Mucosa of descending colon (tissue), 3 donors: ENCODE measurements at regions not wholly inside any gene's neighbourhood (a gene's known extent, or its start where the extent isn't known, plus 50 kb on each side); places are given as distances from the start of the nearest gene placed in this dataset.

Experiments used
- ATAC-seq: fragments of 200-7000 bp; cut with Tn5 transposase; one replicate; pipeline ENCODE4 v1.9.1; 2020; ENCODE audit warnings: mild to moderate bottlenecking, moderate library complexity
- DNase-seq, 3 donors: peaks; one replicate each; pipeline ENCODE4 v3.0.0-alpha.2; 2020
- H3K36me3 ChIP-seq: fragments of 200-600 bp; one replicate; pipeline ENCODE4 v1.8.0; 2021; ENCODE audit warnings: low read depth, mild to moderate bottlenecking
- H3K4me1 ChIP-seq: fragments of 200-600 bp; one replicate; pipeline ENCODE4 v1.8.0; 2021; ENCODE audit warnings: low read depth, mild to moderate bottlenecking
- H3K4me3 ChIP-seq: fragments of 200-600 bp; one replicate; pipeline ENCODE4 v1.8.0; 2021; ENCODE audit warnings: mild to moderate bottlenecking
- H3K9me3 ChIP-seq: fragments of 200-600 bp; one replicate; pipeline ENCODE4 v1.8.0; 2021; ENCODE audit warnings: mild to moderate bottlenecking
- intact Hi-C, 2 donors: fragments of 100-400 bp; cut with DNase I in 1 of 2; cut with micrococcal nuclease in 1 of 2; formaldehyde crosslinking; loops; one replicate each; pipeline versions ENCODE4 v1.11.0 to v1.11.1; 2022; cut with DNase I, micrococcal nuclease
- TF ChIP-seq, protein P1 (sequence below): fragments of 200-600 bp; IDR thresholded peaks from one replicate; pipeline ENCODE4 v1.8.0; 2022; ENCODE audit warnings: antibody characterized with exemption, mild to moderate bottlenecking
- donor health status: DM: no; HTN: no; CAD: no; lungs with moderate emphysema.
- donor health status: DM: no; HTN: no; CAD: no.
- donor health status: DM: no; HTN: yes; CAD: no.

DNA sequence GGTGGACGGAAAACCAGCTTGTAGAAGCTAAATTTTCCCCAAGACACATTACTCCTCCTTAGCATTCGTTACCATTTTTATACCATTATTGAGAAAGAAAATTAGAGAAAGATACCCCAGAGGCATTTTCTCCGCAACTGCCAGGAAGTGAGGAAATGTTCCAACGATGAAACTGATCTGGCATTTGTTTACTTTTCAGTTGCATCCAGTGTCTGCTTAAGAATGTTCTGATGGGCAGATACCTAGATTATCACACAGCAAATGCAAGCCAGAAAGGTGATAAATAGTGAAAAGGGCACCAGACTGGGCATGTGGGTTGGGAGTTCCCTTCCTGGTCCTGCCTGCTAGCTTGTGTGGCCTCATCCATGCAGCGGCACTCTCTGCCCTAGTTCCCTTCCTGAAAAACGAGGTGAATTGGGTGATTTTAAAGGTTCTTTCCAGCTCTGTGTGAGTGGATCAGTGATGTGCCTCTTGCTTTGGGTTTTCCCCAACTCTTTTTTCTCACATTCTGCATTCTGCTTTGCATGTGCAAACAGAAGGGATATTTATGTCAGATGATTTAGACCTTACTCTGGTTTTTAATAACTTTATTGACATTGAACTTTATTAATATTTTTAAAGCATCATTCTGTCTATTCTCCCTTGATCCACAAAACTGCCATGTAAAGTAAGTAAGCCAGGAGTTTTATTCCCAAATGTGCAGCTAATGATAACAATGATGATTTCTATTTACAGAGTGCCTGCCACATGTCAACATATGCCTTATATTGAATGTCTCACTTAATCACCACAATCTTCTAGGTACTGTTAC lies 139.6 kb downstream of the INSIG2 start:
- ATAC-seq (no peak), DNase-seq (no peak)
- intact Hi-C loops, result no loop called here
- H3K4me3 ChIP-seq, result no peak overlapping the region
- H3K9me3 ChIP-seq, result no peaks in the 10 kb centered on the region
- TF ChIP-seq, protein P1, sequence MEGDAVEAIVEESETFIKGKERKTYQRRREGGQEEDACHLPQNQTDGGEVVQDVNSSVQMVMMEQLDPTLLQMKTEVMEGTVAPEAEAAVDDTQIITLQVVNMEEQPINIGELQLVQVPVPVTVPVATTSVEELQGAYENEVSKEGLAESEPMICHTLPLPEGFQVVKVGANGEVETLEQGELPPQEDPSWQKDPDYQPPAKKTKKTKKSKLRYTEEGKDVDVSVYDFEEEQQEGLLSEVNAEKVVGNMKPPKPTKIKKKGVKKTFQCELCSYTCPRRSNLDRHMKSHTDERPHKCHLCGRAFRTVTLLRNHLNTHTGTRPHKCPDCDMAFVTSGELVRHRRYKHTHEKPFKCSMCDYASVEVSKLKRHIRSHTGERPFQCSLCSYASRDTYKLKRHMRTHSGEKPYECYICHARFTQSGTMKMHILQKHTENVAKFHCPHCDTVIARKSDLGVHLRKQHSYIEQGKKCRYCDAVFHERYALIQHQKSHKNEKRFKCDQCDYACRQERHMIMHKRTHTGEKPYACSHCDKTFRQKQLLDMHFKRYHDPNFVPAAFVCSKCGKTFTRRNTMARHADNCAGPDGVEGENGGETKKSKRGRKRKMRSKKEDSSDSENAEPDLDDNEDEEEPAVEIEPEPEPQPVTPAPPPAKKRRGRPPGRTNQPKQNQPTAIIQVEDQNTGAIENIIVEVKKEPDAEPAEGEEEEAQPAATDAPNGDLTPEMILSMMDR, result no peak
- H3K4me1 ChIP-seq, result peaks cover 18% of the 10 kb centered on the region
- H3K36me3 ChIP-seq, result no peaks in the 10 kb centered on the region

DNA sequence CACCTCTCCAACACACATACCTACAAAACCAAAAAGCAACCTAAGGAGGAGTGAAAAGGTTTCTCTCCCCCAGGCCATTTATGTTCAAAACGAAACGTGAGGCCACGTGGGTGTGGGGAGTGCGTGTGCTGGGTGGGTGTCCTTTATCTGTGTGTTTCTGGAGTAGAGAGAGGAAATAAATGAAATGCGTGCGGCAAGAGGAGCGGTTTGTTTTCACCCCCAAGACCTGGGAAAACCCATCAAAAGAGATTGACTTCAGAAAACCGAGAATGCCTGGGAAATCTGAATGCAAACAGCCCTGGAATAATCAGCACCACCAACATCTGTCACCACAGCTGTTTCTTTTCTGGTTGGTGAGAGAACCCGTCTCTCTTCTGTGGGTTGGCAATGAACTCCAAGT lies 137.4 kb downstream of the INSIG2 start:
- intact Hi-C loops, result no loop called here
- TF ChIP-seq, protein P1, result no peak
- peaks cover 18% of the 10 kb centered on the region for H3K4me1 ChIP-seq
- no peak for DNase-seq
- H3K9me3 ChIP-seq, result no peaks in the 10 kb centered on the region
- no peak overlapping the region for H3K4me3 ChIP-seq
- H3K36me3 ChIP-seq, result no peaks in the 10 kb centered on the region
- no peak for ATAC-seq

DNA sequence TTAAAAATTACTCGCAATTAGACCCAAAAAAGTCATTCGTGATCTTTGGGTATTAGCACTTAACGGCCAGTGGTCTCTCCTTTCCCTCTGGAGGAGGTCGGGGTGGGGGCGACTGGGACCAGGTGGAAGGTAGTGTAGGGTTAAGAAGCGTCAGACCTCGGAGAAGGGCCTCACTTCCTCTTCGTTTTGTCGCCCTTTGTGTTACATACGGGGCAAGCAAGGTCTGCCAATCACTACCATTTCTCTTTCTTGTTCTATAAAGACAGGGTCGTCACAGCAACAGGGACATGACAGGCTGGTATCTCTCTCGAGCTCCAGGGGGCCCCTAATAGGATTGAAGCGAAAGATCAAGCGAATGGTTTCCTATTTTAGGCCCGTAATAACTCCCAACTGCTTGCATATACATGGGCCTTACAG lies 136.6 kb downstream of the INSIG2 start:
- no peaks in the 10 kb centered on the region for H3K9me3 ChIP-seq
- no peak for ATAC-seq
- H3K36me3 ChIP-seq, result no peaks in the 10 kb centered on the region
- intact Hi-C loops, result loop anchor here in 1 of 2 donors (5.0 kb wide), 1 partner anchor 632 kb away; no protein-coding TSS in a partner anchor
- TF ChIP-seq, protein P1, result no peak
- H3K4me1 ChIP-seq, result peaks cover 18% of the 10 kb centered on the region
- H3K4me3 ChIP-seq, result no peak overlapping the region
- no peak for DNase-seq

DNA sequence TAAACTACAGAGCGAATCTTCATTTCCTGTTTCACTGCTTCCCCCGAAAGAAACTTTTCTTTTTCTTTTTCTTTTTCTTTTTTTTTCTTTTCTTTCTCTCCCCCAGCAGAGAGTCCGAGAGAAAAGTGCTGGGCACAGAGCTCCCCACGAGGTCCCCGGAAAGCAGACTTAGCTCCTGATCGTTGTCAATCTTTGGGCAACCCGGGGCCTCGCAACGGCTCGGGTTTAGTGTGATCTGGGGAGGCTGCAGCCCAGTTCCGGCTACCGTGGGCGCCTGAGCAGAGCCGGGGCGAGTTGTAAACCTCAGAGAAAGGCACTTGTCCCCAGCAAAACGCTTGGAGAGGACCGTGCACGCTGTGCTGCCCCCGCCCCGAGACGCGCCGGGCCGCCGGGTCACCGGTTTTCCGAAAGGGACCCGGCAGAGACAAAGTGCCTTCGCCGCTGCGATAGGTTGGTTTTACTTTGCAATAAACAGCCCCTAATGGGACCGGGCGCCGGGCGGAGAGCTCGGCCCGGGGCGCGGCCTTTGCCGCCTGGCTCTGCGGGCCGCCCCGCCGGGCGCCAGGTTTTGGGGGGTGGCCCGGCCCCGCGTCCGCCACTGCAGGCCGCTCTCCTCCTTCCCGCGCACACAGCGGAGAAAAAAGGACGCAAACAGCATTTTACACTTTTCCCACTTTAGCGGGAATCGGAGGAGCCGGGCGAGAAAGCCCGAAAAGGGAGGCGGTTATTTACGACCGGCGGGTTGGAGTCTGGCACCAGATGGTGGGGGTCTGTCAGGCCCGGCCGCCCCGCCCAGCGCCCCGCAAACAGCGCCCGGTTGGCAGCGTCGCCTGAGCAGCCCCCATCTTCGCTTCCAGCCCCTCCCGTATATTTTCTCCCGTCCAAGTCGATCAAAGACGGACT lies 136.0 kb downstream of the INSIG2 start:
- Histone ChIP-seq H3K4me1 (peaks cover 18% of the 10 kb centered on the region), H3K4me3 (no peak overlapping the region), H3K36me3 (no peaks in the 10 kb centered on the region), H3K9me3 (no peaks in the 10 kb centered on the region)
- peak; percentile 59 for ATAC-seq
- TF ChIP-seq, protein P1, result no peak
- intact Hi-C loops, result loop anchor here in 1 of 2 donors (5.0 kb wide), 1 partner anchor 633 kb away; no protein-coding TSS in a partner anchor
- peak; percentile 21 to 54 (median 48) for DNase-seq

DNA sequence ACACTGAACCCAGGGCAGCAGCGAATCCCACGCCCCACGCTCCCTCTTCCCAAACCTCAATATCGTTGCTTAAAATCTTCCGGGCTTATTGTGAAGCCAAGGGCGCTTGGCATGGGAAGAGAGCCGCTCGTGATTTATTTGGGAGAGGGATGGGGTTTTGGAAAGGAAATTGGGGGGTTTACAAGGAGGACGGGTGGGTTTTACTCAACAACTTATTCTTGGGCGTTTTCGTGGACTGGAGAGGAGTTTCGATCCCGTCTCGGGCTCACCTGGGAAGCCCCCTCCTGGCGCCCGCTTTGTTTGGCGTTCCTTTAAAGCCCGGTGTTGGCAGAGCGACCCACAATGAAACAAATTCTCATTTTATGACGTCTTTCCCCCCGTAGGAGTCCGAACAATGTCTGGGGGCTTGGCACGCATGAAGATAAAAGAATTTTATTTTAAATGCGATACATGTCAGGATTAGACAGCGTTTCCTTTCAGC lies 135.3 kb downstream of the INSIG2 start:
- H3K9me3 ChIP-seq, result no peaks in the 10 kb centered on the region
- DNase-seq (peak in 1 of 3 donors; percentile 25), ATAC-seq (no peak)
- no peaks in the 10 kb centered on the region for H3K36me3 ChIP-seq
- intact Hi-C loops, result loop anchor here in 1 of 2 donors (5.0 kb wide), 1 partner anchor 634 kb away; no protein-coding TSS in a partner anchor
- peaks cover 18% of the 10 kb centered on the region for H3K4me1 ChIP-seq
- no peak overlapping the region for H3K4me3 ChIP-seq
- TF ChIP-seq, protein P1, result no peak
